Stimulated activated CD4-positive, alpha-beta T cell treated with anti-CD3 and anti-CD28 coated beads, TNF-alpha, amount 100 ng/mL, for 48 hours (primary cell): ENCODE measurements at regions not wholly inside any gene's neighbourhood (a gene's known extent, or its start where the extent isn't known, plus 50 kb on each side); places are given as distances from the start of the nearest gene placed in this dataset.
"Not testable (repeated sequence)": the region's sequence is repeated elsewhere in the genome, so short reads cannot be mapped to it uniquely, and the experiment has no call there.

ENCODE experiments used
- DNase-seq, 3 donors: peaks; one replicate each; pipeline ENCODE4 v3.0.0-alpha.2; 2020; ENCODE audit warnings: low read depth in 3 of 3

DNA sequence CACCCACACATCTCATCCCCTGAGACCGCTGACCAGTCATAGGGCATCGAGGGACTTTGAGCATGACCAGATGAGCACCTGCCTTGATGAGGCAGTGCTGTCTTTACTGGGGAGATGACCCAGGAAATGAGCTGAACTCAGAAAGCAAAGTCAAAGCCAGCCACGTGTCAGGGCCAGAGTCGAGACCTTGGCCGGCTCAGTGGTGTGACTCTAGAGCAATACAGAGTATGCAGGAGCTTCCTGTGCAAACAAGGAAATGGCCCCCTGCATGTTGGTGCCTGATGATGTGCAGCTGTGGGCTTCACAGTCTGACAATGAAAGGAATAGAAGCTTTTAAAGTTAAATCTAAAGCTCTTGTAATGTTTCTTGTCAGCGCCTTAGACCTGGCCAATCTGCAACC lies 332.9 kb downstream of the PCNX1 start:
- DNase-seq, result no peak

DNA sequence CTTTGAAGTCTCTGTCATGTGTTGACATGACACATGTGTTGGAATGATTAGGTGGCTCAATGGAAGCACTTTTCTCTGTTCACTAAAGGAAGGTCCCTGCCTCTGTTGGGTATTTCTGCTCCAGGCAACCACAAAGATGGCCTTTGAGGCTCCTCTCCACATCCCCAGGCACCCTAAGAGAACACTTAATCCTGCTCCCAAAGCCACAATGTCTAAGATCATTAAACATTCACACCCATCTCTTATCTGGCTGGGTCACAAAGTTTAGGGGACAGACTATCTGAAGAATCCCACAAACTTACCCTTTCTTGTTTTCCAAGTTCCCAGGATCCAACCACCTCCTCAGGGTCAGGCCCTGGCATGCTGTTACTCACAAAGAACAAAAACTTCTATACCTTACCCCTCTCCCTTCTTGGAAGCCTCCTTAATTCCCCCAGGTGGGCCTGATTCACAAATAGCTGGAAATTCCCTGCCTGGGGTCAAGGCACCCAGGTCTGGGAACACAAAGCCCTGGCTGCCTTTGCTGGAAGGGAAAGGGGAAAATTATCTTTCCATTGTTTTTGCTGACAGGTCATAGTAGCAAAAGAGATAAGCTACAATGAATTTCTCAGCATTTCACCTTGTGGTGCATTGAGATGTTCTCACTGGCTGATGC lies 333.7 kb downstream of the PCNX1 start:
- no peak for DNase-seq

DNA sequence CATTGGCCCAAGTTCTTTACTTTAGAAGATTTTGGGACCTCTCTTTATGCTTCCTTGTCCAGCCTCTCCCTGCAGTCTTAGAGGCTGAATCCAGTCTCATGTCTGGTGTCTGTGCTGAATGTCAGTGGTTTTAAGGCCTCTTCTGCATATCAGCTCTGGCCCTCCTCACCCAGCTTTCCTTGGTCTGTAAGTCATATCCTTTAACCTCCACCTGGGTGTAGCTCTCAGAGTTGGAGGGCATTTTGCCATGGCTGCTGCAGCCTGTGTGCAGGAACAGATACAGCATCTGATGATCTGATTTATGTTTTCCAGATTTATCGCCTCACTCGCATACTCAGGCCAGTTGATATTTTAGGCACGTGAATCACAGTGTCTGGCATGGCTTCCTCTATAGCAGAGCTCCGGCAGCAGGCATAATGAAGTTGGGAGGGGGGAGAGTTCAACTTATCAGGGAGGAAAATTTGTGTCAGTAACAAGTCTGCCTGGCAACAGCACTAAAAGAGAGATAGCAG lies 335.0 kb downstream of the PCNX1 start:
- DNase-seq, result no peak

DNA sequence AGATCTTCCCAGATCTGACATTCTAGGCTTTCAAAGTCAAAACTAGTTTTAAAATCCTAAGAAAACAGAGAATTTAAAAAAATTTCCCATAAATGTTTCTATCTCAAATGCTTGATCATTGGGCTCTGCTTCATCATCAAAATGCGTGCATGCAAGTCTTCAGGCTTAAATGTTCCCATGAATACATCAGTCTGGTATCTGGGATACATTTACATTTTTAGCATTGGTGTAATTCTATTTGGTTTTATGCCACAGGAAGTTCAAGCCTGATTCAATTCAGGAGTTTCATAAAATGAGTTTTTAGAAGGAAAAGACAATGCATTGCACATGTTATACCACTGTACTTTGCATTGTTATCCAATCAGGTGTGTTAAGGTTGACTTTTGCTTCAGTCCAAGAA lies 336.4 kb downstream of the PCNX1 start:
- DNase-seq, result no peak

DNA sequence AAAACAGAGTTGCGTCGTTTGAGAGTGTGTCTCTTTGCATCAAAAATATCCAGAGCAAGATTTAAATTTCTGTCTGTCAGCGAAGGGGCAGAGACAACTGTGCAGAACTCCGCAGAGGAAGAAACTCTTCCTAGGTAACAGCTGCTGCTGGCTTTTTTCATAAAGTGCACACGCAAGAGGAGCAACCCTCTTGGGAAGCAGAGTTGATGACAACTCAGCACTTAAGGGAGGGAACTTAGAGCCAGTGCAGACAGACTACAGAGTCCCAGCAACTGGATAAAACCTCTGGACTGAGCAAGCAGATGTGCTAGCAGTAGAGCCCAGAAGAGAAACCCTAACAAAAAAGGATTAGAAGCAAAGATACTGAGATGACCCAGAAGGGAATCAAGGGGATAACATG lies 337.1 kb downstream of the PCNX1 start:
- DNase-seq, result no peak

DNA sequence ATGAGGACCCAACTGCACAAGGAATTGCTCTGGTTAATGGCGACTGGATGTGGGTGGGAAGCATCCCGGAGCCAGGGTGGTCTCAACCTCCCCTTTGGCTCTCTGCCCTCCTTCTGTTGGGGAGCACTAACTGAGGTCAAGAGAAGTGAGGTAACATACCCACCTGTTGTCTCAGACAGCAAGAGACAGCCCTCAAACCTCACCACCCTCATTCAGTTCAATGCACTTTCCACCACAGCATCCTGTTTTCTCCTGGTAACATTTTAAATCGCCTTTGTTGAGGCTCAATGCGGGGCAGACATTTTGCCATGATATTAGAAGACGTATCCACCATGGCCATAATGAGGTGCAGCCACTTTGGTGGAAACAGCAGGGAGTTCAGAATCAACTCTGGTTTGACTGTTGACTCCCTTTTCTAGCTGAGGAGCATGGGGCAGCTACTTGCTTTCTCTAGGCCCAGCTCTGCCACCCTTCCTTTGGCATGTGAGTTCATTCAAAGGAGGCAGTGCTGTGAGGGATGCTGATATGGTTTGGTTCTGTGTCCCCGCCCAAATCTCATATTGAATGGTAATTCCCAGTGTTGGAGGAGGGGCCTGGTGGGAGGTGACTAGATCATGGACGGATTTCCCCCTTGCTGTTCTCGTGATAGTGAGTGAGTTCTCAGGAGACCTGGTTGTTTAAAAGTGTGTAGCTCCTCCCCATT lies 338.6 kb downstream of the PCNX1 start:
- no peak for DNase-seq

DNA sequence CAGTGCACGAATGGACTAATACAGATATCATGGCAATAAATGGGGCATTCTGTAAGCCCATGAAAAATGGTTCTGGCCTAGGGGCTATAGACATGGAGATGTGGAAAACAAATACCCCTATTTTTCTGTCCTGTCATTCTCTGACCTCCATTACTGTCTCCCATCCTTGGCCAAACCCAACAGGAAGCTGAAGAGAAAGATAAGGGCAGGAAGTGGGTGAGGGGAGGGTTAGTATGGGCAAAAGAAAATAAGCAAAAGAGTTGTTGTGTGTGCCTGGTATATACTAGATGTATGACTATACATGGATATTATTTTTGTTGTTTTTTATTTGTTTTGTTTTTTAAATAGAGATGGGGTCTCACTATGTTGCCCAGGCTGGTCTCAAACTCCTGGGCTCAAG lies 339.3 kb downstream of the PCNX1 start:
- no peak for DNase-seq

DNA sequence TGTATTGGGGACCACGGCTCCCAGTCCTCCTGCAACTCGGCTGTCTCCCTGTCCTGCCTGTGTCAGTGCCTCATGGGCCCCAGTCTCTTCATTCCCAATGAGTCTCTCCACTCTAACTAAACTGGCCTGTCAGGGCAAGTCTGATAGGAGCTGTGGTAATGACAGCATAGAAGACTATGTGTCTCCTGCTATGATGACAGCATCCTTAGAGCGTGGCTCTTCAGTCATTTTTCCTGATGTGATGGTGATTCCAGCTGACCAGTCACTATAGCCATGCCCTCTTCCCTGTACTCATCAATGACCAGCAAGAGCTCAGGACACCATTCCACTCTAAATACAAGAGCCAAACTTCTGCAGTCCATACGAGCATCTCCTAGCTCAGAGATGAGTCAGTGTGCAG lies 339.8 kb downstream of the PCNX1 start:
- no peak for DNase-seq

DNA sequence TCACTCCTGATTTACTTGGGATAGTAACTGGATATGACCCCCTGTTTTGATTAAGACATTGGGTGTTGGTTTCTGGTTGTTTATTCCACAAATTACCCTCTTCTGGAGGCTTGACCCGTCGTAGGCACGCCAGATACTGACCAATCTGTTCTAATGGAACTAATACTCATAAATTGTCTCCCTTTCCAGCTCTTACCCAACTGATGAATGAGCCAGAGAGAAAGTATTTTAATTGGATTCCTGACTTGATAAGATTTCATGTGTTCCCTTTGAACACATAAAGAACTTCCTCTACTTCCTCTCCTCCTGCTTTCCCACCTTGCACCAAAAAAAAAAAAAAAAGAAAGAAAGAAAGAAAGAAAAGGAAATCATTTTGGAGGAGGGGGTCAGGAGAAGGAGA lies 340.9 kb downstream of the PCNX1 start:
- DNase-seq, result no peak

DNA sequence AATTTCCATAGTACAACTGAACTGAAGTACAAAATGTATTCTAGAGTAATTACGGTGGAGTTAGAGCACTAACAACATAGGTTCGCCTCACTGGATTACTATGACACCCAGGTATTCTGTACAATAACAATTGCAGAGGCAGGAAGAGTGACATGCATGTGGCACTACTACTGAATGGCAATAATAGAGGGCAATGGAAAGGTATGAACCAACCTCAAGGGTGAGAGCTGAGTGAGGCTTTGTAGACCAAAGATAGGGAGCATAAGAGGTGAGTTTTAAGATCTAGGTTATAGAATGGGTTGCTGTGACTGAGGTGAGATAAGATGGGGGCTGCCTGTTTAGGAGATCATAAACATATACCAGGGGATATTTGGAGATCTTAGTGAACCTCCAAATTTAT lies 343.1 kb downstream of the PCNX1 start:
- DNase-seq, result no peak

DNA sequence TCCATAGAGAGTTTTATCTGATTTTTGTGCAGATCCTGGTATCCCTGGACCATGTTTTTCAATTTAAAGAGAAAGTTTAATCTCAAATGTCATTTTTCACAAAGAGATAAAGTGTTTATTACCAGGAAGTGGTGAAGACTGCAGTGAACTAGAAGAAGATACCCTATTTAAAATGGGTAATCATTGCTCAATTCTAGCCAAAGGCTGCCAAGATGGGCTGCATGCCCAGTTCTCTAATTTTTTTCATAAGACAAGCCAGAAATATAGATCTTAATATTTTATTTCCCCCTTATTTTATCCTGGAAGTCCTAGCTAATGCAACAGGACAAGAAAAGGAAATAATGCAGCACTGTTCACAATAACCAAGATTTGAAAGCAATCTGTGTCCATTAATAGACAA lies 343.5 kb downstream of the PCNX1 start:
- DNase-seq, result no peak

DNA sequence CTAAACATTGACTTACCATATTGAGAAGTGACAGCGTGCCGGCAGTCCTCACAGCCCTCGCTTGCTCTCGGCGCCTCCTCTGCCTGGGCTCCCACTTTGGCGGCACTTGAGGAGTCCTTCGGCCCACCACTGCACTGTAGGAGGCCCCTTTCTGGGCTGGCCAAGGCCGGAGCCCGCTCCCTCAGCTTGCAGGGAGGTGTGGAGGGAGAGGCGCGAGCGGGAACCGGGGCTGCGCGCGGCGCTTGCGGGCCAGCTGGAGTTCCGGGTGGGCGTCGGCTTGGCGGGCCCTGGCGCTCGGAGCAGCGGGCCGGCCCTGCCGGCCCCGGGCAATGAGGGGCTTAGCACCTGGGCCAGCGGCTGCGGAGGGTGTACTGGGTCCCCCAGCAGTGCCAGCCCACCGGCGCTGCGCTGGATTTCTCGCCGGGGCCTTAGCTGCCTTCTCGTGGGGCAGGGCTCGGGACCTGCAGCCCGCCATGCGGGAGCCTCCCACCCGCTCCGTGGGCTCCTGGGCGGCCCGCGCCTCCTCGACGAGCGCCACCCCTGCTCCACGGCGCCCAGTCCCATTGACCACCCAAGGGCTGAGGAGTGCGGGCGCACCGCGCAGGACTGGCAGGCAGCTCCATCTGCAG lies 346.9 kb downstream of the PCNX1 start:
- not testable (repeated sequence) for DNase-seq

DNA sequence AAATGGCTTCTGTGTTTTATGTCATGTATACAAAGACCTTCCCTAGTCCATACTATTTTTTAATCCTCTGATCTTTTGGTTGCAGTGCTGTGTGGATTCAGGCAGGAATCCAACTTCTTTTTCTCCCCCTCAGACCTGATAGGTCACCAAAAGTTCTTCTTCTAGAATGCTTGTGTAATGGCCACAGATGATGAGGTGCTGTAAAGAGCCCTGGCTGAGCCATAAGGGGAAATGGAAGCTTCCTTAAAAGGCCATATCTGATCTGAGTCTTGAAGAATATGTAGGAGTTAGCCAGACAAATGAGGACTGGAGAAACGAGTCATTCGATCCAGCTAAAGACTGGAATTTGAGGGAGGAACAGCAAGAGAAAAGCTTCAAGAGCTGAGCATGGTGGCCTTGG lies 353.9 kb downstream of the PCNX1 start:
- DNase-seq, result no peak

DNA sequence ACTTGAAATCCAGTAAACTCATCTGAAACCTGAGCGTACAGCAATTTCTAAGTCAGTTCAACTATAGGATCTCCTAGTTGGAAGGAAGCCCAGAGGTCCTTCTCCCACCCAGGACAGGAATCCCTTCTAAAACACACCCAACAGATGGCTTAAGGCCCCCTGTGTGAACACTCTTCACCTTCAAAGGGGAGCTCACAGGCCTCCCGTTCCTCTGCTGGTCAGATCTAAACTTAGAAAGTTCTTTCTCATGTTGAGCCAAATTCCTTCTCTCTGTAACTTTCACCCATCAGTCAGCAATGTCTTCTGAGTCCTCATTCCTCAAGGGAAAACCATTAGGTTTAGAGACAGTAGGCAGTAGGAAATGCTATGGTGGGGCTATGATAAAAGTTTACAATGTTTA lies 355.2 kb downstream of the PCNX1 start:
- no peak for DNase-seq

DNA sequence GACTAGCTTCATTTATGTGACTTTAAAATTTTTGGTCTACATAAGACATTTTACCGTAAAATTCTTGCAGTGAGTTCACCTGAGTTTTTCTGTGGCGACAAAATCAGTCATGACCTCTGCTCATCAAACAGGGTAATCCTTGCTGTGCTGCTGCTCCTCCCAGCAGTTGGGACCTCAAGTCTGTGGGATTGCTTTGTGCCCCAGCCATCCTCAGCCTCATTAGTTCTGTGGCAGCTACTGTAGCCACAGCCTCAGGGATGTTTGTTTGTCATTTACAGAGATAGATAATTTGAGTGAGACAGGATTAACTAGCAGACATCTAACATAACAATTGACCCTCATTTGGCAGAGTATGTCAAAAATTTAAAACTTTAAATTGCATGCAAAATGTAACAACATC lies 357.0 kb downstream of the PCNX1 start:
- DNase-seq, result no peak

DNA sequence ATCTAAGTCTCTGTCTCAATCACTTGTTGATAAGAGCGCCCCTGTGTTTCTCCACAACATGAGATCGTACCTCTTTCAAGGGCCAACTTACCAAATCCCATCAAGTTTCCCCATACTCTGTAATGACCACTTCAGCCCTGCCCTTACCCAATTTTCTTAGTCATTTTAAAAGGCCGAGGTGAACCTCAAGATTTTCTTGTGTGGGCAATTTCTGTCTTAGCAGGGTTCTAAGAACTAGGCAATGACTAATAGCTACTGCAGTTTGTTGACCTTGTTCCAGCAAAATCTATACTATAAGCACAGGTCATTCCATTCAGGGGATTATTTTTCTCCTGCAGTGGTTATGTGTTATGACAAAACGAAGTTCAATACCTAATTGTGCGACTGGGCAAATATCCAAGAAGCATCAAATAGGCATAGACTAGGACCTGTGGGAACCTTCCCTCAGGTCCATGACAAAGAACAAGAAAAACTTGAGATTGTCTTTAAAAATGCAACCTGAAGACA lies 359.8 kb downstream of the PCNX1 start:
- no peak for DNase-seq

DNA sequence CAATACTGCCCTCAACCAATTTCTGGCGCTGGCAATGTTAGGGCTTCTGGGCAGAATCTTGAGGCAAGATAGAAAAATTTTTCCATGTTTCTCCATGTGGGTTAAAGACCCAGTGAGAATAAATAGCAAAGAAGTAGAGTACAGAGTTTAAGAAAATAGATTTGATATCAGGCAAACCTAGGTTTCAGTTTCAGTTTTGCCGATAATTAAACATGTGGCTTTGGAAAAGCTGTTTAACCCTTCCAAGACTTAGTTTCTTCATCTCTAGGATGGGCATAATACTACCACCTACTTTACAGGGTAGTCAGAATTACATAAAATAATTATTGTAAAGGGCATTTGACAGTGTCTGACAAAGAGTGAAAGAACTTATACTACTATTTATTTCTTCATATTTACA lies 360.4 kb downstream of the PCNX1 start:
- DNase-seq, result no peak

DNA sequence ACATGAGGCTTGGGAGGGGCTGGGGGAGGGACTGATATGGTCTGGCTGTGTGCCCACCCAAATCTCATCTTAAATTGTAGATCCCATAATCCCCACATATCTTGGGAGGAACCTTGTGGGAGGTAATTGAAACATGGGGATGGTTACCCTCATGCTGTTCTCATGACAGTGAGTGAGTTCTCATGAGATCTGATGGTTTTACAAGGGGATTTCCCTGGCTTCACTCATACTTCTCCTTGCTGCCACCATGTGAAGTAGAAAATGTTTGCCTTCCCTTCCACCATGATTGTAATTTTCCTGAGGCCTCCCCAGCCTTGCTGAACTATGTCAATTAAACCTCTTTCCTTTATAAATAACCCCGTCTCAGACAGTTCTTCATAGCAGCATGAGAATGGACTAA lies 362.9 kb downstream of the PCNX1 start:
- DNase-seq, result no peak

DNA sequence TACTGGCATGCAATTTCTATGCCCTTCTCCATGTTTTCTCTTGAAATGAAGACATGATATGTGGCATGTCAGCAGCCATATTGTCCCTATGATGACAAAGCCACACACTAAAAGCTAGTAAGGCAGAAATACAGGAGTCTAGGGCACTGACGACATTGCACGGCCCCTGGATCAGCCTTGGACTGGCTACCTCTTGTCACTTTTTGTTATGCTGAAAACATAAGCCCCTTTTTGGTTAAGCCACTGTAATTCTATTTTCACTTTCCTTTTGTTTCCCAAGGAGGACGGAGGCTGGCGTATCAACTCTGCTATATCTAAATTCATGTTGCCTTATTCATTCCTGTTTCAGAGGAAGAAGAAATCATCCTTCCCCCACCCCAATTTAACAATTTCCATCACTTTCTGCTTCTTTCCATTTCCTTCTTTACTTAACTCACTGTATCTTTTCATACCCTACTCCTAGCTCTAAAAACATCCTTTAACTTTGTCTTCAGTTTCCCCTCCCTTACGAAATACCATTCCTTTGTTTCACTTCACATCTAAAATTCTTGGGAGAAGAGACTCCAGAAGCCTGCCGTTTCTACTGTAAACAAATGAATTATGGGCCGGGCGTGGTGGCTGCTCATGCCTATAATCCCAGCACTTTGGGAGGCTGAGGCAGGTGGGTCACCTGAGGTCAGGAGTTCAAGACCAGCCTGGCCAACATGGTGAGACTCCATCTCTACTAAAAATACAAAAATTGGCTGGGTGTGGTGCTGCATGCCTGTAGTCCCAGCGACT lies 364.1 kb downstream of the PCNX1 start:
- DNase-seq, result no peak

DNA sequence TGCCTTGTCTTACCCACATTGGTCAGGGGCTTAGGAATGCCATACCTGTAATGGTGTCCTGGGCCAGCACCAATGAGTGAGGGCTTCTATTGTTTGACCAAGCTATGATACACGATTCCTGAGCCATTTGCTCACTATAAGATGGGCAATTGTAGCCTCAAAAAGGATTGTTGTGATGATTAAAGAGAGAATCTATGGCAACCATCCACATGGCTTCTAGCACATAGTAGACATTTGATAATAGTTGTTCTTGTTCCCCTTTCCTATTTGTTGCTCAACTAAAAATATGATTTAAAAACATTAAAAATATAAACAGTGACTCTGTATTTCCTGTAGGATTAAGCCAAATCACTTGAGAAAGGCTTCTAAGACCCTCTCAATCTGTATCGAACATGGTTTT lies 366.1 kb downstream of the PCNX1 start:
- no peak for DNase-seq

DNA sequence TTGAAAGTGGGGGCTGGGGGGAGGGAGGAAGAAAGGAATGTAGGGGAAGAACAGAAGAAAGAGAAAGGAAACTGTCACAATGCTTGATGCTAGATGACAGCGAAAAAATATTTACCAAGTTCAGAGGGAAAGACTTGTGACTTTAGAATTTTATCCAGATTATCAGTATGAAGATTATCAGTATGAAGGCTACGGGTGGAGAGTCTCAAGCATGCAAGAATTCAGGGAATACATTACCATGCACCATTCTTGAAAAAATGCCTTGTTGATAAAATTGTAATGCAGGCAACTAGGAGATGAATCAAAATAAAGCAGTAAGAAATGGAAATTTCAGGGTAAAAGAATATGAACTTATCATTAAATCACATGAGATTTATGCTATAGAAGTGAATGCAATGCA lies 376.8 kb downstream of the PCNX1 start:
- DNase-seq, result no peak

DNA sequence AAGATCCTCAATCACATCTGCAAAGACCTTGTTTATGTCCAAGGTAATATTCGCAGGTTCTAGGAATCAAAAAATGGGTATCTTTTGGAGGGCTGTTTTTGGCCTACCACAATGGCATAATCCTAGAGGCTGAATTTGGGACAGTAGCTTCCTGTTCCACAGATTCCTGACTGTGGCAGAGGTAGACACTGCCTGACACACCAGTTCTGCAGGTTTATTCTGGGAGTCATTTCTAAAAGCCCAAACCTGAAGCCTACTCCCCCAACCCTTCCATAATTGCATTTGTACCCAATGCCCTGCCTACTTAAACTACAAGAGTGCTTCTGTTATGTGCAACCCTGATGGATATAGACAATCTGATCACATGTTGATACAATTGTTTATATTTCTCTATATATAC lies 378.9 kb downstream of the PCNX1 start:
- DNase-seq, result no peak
